ENCODE measurements at regions not wholly inside any gene's neighbourhood (a gene's known extent, or its start where the extent isn't known, plus 50 kb on each side); places are given as distances from the start of the nearest gene placed in this dataset.

- no peak for TF ChIP-seq CTCF (IDR thresholded peaks at IDR 0.05)
- no peak for TF ChIP-seq EZH2phosphoT487 (IDR thresholded peaks at IDR 0.05)
Observed at GRCh38 chr10:62666275-62666674, 138.2 kb upstream of the ADO start.

Data from neural progenitor cell (in vitro differentiated cells).